SK-N-SH (cell line): ENCODE measurements at regions not wholly inside any gene's neighbourhood (a gene's known extent, or its start where the extent isn't known, plus 50 kb on each side); places are given as distances from the start of the nearest gene placed in this dataset.
"Not testable (repeated sequence)": the region's sequence is repeated elsewhere in the genome, so short reads cannot be mapped to it uniquely, and the experiment has no call there.

ENCODE experiments used
- CTCF ChIP-seq: fragments of 200-600 bp; sonication (generic); IDR thresholded peaks from 2 replicates; pipeline ENCODE4 v1.6.1; 2017; ENCODE audit warnings: antibody characterized with exemption, mild to moderate bottlenecking, moderate library complexity
- EP300 ChIP-seq, 2 experiments: IDR thresholded peaks; 2 replicates each; pipeline versions ENCODE4 v1.4.0 to v1.6.1; 2012; ENCODE audit warnings: borderline replicate concordance in 1 of 2, low read depth in 1 of 2, low read length in 1 of 2
- GATA2 ChIP-seq: sonication (generic); formaldehyde crosslinking; IDR thresholded peaks from 2 replicates; pipeline ENCODE4 v1.5.0; 2020; ENCODE audit warnings: mild to moderate bottlenecking, missing genetic modification reagents
- JUND ChIP-seq: IDR thresholded peaks from 2 replicates; pipeline ENCODE4 v1.4.0; 2012
- MAX ChIP-seq: IDR thresholded peaks from 2 replicates; pipeline ENCODE4 v1.4.0; 2012; ENCODE audit warnings: low read depth
- MEF2A ChIP-seq: IDR thresholded peaks from 2 replicates; pipeline ENCODE4 v1.4.0; 2012; ENCODE audit warnings: low read depth, borderline replicate concordance
- NRF1 ChIP-seq: IDR thresholded peaks from 2 replicates; pipeline ENCODE4 v1.6.1; 2012; ENCODE audit warnings: low read depth, mild to moderate bottlenecking, low read length
- POLR2AphosphoS5 ChIP-seq: IDR thresholded peaks from 2 replicates; pipeline ENCODE4 v1.6.1; 2012; ENCODE audit warnings: low read depth, low read length
- RAD21 ChIP-seq: IDR thresholded peaks from 2 replicates; pipeline ENCODE4 v1.6.1; 2012; ENCODE audit warnings: mild to moderate bottlenecking, low read length
- RCOR1 ChIP-seq: fragments of 150-350 bp; IDR thresholded peaks from 2 replicates; pipeline ENCODE4 v1.6.1; 2017; ENCODE audit warnings: antibody characterized with exemption, low read length
- REST ChIP-seq: IDR thresholded peaks from 2 replicates; pipeline ENCODE4 v1.6.1; 2012; ENCODE audit warnings: mild to moderate bottlenecking, low read depth, low read length, moderate library complexity
- SMC3 ChIP-seq: IDR thresholded peaks from 2 replicates; pipeline ENCODE4 v1.6.1; 2012; ENCODE audit warnings: low read depth, low read length, improper control_type of control experiment
- YY1 ChIP-seq: IDR thresholded peaks from 2 replicates; pipeline ENCODE4 v1.4.0; 2012; ENCODE audit warnings: low read depth, mild to moderate bottlenecking
- TF ChIP-seq, protein P1 (sequence below): IDR thresholded peaks from 2 replicates; pipeline ENCODE4 v1.4.0; 2012; ENCODE audit warnings: low read depth, borderline replicate concordance

DNA sequence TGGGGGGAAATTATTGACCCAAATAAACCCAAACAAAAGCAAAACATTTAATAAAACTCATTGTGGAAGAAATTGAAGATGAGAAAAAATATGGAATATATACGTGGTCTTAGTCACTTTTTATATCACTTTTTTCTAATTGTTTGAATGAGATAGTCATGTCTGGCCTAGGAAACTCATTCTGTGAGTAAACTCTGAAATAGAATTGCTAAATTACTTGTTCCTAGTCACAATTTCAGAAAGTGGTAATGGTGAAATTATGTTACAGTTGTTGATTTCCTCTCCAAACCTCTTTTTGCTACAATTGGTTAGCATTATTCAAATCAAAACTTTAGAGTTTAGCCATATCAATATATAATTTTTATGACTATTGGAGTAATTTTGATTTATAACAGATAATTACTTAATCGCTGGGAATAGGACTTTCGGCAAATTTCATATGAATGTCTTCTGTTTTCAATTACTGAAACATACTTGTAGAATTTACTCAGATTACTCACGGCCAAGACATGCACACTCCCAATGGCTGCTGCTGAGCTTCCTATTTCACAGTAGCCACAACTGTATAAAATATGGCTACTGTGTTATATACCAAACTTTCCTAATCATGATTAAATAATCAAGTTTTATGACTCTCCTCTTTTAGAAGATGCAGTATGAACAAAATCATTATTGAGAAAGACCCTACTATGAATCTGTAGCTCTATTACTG is 113.8 kb upstream of the C1QTNF3 start:
- TF ChIP-seq CTCF; MAX; GATA2; JUND; MEF2A; REST; POLR2AphosphoS5; SMC3; RAD21; EP300 (IDR thresholded peaks at IDR 0.05; ENCODE audit: borderline replicate concordance in 1 of 2, low read depth in 1 of 2, low read length in 1 of 2); RCOR1; YY1; NRF1: not testable (repeated sequence)
- TF ChIP-seq, protein P1, sequence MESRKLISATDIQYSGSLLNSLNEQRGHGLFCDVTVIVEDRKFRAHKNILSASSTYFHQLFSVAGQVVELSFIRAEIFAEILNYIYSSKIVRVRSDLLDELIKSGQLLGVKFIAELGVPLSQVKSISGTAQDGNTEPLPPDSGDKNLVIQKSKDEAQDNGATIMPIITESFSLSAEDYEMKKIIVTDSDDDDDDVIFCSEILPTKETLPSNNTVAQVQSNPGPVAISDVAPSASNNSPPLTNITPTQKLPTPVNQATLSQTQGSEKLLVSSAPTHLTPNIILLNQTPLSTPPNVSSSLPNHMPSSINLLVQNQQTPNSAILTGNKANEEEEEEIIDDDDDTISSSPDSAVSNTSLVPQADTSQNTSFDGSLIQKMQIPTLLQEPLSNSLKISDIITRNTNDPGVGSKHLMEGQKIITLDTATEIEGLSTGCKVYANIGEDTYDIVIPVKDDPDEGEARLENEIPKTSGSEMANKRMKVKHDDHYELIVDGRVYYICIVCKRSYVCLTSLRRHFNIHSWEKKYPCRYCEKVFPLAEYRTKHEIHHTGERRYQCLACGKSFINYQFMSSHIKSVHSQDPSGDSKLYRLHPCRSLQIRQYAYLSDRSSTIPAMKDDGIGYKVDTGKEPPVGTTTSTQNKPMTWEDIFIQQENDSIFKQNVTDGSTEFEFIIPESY: not testable (repeated sequence)
